ENCODE measurements at regions not wholly inside any gene's neighbourhood (a gene's known extent, or its start where the extent isn't known, plus 50 kb on each side); places are given as distances from the start of the nearest gene placed in this dataset.
"Not testable (repeated sequence)": the region's sequence is repeated elsewhere in the genome, so short reads cannot be mapped to it uniquely, and the experiment has no call there.

DNA sequence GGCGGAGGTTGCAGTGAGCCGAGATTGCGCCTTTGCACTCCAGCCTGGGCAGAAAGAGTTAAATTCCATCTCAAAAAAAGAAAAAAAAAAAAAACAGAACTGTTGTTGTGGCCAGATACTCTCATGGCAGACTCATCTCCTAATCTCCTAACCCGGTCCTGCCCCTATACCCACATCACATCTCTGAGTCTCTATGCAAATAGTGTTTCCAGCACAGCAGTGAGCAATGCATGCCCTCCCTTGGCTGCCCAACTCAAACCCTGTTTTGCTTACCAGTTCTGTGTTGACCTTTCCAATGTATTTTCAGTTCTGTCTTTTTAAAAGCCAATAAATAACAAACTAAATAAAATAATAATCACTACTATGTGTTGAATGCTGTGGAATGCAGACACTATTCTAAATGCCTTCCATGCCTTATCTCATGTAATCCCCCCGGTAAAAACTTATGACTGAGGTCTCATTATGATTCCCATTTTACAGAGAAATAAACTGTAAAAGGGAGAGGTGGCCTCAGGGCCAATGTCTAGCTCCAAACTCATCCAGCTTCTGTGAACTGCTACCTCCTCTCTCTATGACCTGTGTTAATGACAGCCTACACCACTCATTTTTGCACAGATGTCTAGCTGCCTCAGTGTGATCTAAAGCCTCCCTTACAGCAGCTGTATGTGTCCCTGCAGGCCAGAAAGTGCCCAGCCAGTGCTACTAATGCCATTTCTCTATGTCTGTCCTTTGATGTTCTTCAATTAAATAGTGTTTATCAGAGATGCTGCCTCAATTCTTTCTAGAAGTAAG lies 289.8 kb downstream of the HS3ST3B1 start:
- no peak for TF ChIP-seq POLR2A (IDR thresholded peaks at IDR 0.05; ENCODE audit: low read depth, low read length)
- no peak for FAIRE-seq
- no peak for DNase-seq (ENCODE audit: insufficient read length, low spot score)

DNA sequence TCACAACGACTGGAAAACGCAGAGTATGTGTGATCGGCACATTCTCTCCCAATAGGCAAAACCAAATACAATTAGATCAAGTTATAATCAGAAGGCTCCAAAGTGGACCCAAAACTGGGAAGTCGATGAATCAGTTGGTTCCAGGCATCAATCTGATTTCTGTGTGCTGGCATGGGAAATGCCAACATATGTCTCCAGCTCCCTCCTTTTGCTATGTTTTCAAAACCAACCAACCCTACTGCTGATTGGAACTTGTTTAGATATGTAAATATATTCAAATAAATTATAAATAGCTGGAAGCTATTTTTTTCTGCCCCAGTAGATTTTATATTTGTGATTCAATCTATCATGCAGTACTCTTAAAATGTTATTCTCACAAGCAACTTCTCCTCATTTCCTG lies 284.2 kb downstream of the HS3ST3B1 start:
- FAIRE-seq (no peak), DNase-seq (ENCODE audit: insufficient read length, low spot score) (no peak)
- TF ChIP-seq POLR2A (IDR thresholded peaks at IDR 0.05; ENCODE audit: low read depth, low read length): no peak

DNA sequence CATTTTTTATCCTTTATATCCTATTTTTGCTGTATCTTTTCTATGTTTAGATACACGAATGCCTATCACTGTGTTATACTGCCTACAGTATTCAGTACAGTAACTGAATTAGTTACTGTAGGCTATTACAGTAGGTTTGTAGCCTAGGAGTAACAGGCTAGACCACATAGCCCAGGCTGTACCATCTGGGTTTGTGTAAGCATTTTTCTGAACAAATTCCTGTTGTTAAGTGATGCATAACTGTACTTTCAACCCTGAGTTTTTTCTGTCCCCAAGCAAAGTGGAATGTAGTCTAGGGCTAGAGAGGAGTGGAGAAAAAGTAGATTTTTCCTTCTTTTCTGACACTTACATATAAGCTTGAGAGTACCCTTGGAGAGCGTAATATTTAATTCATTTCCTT lies 282.1 kb downstream of the HS3ST3B1 start:
- DNase-seq (ENCODE audit: insufficient read length, low spot score): no peak
- FAIRE-seq: no peak
- TF ChIP-seq POLR2A (IDR thresholded peaks at IDR 0.05; ENCODE audit: low read depth, low read length): no peak

DNA sequence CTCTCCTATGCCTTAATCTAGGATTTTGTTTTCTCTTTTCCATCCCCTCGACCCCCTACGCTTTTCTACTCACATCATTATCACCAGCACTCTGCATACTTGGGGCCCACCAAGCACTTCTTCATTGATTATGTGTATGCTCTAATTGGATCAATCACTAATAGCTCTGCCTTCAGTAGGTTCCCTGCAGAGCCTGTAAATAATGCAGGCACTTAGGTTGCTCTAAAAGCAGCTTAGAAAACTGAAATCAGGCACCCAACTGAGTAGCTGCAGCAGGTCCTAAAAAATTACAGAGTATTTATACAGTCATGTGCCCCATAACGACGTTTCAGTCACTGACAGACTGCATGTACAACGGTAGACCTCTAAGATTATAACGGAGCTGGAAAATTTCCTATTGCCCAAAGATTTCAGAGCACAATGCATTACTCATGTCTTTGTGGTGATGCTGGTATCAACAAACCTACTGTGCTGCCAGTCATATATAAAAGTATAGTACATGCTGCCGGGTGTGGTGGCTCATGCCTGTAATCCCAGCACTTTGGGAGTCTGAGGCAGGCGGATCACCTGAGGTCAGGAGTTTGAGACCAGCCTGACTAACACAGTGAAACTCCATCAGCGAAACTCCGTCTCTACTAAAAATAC lies 280.4 kb downstream of the HS3ST3B1 start:
- no peak for TF ChIP-seq POLR2A (IDR thresholded peaks at IDR 0.05; ENCODE audit: low read depth, low read length)
- DNase-seq (ENCODE audit: insufficient read length, low spot score) (no peak), FAIRE-seq (no peak)

DNA sequence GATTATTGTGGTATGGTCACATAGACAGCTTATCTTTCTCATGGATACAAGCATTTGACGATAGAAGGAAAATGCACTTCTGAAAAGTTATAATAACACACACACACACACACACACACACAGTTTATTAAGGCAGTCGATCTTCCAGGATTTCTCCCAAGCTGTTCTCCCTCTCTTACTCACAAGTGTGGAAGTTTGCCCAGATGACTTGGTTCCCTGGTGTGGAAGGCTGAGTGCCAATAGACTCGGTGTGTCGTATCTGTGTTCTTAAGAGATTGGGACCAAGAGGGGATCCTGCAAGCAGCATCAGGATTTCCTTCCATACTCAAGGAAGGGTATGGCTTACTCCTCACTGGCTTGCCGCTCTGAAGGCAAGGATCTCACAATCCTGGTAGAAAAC lies 279.6 kb downstream of the HS3ST3B1 start:
- no peak for FAIRE-seq
- DNase-seq (ENCODE audit: insufficient read length, low spot score): no peak

DNA sequence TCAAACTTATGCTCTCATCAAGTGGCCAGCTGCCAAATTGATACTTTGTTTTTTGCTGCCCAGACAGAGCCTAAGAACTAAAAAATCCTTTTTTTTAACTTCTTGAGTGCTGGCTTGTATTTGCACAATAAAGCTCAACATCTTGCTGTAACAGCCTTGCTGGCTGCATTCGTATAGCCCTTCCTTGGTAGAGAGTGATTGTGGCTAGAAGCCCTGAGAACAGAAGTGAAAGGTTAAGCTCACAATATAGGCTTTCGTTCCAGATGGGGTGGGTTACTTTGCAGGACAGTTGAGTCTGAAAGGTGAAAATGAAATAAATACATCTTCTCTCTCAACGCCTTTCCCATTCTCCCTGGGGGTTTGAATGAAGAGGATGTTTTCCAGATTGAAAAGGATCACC lies 278.8 kb downstream of the HS3ST3B1 start:
- DNase-seq (ENCODE audit: insufficient read length, low spot score) (no peak), FAIRE-seq (no peak)
- no peak for TF ChIP-seq POLR2A (IDR thresholded peaks at IDR 0.05; ENCODE audit: low read depth, low read length)

More for the DNA sequence above, 279.6 kb downstream of the HS3ST3B1 start:
- TF ChIP-seq POLR2A (IDR thresholded peaks at IDR 0.05; ENCODE audit: low read depth, low read length): no peak

DNA sequence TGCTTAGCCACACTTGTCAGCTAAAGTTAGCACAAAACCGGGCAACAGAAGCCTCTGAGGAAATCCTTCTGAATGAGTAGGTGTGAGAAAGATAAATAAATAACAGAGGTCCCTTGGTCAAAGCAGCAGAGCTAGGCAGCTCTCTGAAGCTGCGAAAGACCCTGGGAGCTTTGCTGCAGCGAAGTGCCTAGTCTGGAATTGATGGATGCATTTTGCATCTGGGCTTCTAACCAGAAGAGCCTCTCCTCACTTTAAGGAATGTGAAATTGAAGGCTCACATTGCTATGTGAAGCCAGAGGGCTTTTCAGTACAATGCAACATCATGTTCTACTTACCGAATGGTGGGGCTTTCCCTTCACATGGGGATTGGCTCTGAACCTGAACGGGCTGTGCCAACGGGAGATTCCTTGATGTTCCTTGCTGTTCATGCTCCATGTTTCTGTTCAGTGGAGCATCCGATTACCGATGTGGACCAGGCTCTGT lies 274.6 kb downstream of the HS3ST3B1 start:
- no peak for DNase-seq (ENCODE audit: insufficient read length, low spot score)
- FAIRE-seq: no peak
- TF ChIP-seq POLR2A (IDR thresholded peaks at IDR 0.05; ENCODE audit: low read depth, low read length): no peak

DNA sequence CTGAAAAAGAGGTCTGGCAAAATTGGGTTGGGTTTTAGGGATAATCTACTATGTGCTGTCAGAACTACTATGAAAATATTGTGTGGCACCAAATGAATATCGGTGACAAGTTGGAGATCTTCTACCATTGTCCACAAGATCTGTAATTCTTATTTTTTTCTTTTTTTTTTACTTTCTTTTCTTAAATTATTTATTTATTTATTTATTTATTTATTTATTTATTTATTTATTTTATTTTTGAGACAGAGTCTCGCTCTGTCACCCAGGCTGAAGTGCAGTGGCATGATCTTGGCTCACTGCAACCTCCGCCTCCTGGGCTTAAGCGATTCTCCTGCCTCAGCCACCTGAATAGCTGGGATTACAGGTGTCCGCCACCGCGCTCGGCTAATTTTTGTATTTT lies 259.4 kb downstream of the HS3ST3B1 start:
- FAIRE-seq; DNase-seq (ENCODE audit: insufficient read length, low spot score): not testable (repeated sequence)

DNA sequence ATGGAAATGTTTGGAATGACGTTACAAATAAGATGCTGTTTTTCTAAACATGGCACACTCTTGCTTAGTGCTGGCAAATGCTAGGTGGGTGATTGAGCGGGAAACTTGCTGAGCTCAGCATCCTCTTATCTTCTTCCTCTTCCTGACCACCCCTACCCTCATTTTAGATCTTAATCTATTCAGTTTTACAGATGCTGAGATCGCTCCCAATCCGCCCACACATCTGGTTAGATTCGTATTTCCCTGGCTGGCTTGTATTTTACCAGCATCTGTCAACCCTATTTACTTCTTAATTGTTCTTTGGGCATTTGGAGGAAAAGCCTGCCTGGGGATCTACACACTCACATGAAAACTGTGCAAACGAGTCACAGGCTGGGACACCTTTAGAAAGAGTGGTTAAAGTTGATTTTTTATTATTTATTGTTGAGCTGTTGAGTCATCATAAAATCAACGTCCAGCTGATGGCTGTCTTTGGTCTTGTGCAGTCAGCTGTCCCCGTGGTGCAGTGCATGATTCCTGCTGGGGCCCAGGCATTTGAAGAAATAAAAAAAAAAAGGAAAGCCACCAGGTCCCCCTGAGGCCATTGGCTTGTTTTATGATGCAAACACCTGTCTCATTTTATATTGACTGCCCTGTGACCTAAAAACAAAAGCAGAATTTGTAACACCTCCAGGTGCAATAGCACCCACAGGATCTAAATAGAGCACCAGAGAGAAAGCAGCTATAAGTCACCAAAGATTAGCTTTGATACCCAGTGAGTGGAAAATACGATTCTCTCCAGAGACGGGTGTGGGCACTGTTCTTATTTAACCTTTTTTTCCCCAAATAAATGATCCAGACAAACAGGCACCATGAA lies 258.6 kb downstream of the HS3ST3B1 start:
- DNase-seq (ENCODE audit: insufficient read length, low spot score): no peak
- no peak for TF ChIP-seq POLR2A (IDR thresholded peaks at IDR 0.05; ENCODE audit: low read depth, low read length)
- FAIRE-seq: no peak

DNA sequence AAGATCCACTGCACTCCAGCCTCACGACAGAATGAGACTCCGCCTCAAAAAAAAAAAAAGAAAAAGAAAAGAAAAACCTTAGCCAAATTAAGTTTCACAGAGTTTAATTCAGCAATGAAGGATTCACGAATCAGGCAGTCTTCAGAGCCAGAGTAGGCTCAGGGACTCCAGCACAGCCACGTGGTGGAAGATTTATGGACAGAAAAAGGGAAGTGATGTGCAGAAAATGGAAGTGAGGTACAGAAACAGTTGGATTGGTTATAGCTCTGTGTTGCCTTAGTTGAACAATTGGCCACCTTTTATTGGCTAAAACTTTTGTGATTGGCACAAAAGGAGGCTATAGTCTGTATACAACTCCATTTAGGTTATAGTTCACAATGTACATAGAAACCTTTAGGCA lies 256.6 kb downstream of the HS3ST3B1 start:
- no peak for FAIRE-seq
- TF ChIP-seq POLR2A (IDR thresholded peaks at IDR 0.05; ENCODE audit: low read depth, low read length): no peak
- no peak for DNase-seq (ENCODE audit: insufficient read length, low spot score)

DNA sequence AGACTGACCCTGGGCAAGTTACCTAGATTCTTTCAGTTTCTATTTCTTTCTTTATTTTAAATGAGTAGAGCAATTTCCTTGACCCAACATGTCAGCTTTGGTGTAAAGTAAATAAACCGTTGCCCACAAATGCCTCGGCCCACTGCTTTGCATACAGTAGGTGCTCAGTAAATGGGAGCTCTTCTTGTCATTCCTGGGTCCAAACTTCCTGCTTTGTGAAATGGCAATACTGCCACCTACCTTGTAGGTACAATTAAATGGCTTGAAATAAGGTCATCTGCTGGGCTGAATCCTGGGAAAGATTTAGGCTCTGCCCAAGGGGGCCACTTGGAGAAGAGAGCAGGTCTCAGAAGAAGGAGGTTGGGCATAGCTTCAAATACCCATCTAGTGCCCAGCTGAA lies 253.0 kb downstream of the HS3ST3B1 start:
- no peak for TF ChIP-seq POLR2A (IDR thresholded peaks at IDR 0.05; ENCODE audit: low read depth, low read length)
- DNase-seq (ENCODE audit: insufficient read length, low spot score) (no peak), FAIRE-seq (no peak)

DNA sequence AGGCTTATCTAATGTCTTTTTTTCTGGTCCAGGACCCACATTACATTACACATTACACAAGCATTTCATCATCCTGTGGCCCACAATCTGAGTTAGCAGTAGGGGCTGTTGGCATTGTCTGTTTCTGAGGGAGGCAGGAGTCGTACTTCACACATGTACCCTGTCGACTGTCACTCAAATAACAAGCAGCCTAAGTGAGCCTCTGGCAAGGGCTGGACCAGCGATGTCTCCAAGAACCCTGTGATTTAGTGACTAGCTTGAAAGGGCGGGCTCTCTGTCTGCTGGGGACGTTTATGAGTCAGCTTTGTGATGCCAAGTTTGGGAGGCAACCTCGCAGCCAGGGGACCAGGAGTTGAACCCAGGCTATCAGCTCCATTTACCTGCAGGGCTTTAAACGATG lies 251.4 kb downstream of the HS3ST3B1 start:
- no peak for DNase-seq (ENCODE audit: insufficient read length, low spot score)
- FAIRE-seq: no peak
- TF ChIP-seq POLR2A (IDR thresholded peaks at IDR 0.05; ENCODE audit: low read depth, low read length): no peak

DNA sequence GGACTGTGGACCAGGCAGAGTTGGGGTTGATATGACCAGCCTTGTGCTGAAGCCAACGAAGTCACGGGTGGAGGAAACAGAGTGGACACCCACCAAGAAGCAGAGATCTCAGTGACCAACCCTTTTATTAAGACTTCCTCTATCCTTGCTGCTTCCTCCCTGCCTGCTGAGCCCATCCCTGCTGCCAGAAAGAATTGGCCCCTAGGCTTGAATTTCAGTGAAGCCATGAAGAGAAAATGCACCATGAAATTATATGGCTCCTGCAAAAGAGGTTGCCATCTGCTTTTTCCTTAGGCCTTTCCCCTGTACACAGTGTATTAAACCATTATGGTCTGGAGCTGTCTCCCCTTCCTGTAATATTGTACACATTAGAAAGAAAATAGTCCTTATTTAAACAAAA lies 246.7 kb downstream of the HS3ST3B1 start:
- DNase-seq (ENCODE audit: insufficient read length, low spot score): no peak
- no peak for TF ChIP-seq POLR2A (IDR thresholded peaks at IDR 0.05; ENCODE audit: low read depth, low read length)
- FAIRE-seq: no peak

DNA sequence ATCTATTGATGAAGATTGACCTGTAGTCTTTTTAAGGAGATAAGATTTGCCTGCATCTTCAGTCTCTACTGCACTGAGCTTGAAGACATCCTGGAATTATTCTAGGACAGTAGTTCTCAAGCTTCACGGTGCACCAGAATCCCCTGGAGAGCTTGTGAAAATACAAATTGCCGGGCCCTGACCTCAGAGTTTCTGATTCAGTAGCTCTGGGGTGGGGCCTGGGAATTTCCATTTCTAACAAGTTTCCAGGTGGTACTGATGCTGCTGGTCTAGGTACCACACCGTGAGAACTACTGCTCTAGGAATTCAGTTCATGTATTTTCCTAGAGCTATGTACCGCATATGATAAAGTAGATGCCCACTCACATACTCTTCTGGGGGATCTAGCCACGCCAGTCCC lies 246.1 kb downstream of the HS3ST3B1 start:
- no peak for FAIRE-seq
- no peak for TF ChIP-seq POLR2A (IDR thresholded peaks at IDR 0.05; ENCODE audit: low read depth, low read length)
- DNase-seq (ENCODE audit: insufficient read length, low spot score): no peak
